ENCODE measurements at regions not wholly inside any gene's neighbourhood (a gene's known extent, or its start where the extent isn't known, plus 50 kb on each side); places are given as distances from the start of the nearest gene placed in this dataset.

DNA sequence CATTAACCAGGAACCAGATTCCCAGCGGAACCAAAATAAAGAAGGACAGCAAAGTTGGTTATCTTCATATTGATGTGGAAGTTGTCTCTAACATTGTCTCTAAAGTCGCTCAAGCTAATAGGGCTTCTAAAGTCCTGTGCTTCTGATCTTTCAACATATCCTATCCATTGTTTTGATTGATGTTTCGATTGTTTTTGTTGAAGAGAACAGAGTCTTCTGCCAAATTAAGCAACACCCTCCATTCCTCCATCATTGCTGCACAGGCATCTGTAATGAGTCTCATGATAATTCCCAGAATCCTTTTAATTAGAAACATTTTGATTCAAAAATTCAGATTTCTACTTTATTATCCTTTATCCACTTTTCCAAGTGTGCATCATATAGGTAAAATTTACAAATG, 71.6 kb upstream of the AVPR1A start:
- H3K4me3 ChIP-seq (ENCODE audit: control insufficient read depth in 2 of 3, extremely low read depth in 1 of 3, insufficient read depth in 2 of 3, low read depth in 1 of 3, low read length in 3 of 3) = no peak overlapping the region
- no peaks in the 10 kb centered on the region for H3K79me2 ChIP-seq (ENCODE audit: control insufficient read depth, insufficient read depth, low read length)
- H3K9ac ChIP-seq (ENCODE audit: control insufficient read depth, extremely low read depth, insufficient read depth, low read length) = no peak overlapping the region
- no peak for DNase-seq (ENCODE audit: low read depth, low spot score)
- H3K4me1 ChIP-seq (ENCODE audit: control insufficient read depth, extremely low read depth, insufficient read depth, low read length) = no peaks in the 10 kb centered on the region
- no peak for FAIRE-seq
- H4K20me1 ChIP-seq (ENCODE audit: control insufficient read depth, extremely low read depth, insufficient read depth, low read length) = no peaks in the 10 kb centered on the region
- no peak overlapping the region for H2AFZ ChIP-seq (ENCODE audit: control insufficient read depth, low read length)
- H3K9me3 ChIP-seq (ENCODE audit: control insufficient read depth, low read depth, low read length) = no peaks in the 10 kb centered on the region
- no peaks in the 10 kb centered on the region for H3K27me3 ChIP-seq (ENCODE audit: control insufficient read depth, extremely low read depth, insufficient read depth, low read length)
- no peak overlapping the region for H3K4me2 ChIP-seq (ENCODE audit: control insufficient read depth, extremely low read depth, insufficient read depth, low read depth, low read length)
- H3K36me3 ChIP-seq (ENCODE audit: control insufficient read depth in 2 of 2, extremely low read depth in 1 of 2, insufficient read depth in 2 of 2, low read length in 2 of 2) = no peaks in the 10 kb centered on the region
- TF ChIP-seq, protein P1, sequence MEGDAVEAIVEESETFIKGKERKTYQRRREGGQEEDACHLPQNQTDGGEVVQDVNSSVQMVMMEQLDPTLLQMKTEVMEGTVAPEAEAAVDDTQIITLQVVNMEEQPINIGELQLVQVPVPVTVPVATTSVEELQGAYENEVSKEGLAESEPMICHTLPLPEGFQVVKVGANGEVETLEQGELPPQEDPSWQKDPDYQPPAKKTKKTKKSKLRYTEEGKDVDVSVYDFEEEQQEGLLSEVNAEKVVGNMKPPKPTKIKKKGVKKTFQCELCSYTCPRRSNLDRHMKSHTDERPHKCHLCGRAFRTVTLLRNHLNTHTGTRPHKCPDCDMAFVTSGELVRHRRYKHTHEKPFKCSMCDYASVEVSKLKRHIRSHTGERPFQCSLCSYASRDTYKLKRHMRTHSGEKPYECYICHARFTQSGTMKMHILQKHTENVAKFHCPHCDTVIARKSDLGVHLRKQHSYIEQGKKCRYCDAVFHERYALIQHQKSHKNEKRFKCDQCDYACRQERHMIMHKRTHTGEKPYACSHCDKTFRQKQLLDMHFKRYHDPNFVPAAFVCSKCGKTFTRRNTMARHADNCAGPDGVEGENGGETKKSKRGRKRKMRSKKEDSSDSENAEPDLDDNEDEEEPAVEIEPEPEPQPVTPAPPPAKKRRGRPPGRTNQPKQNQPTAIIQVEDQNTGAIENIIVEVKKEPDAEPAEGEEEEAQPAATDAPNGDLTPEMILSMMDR (optimal IDR thresholded peaks at IDR 0.05 in 1 of 3, IDR thresholded peaks at IDR 0.05 in 1 of 3, conservative IDR thresholded peaks at IDR 0.05 in 1 of 3; ENCODE audit: extremely low read depth in 1 of 3, insufficient read depth in 2 of 3, low read length in 3 of 3) = no peak
- TF ChIP-seq EZH2 (IDR thresholded peaks at IDR 0.05; ENCODE audit: low read length) = no peak
- no peak overlapping the region for H3K27ac ChIP-seq (ENCODE audit: control insufficient read depth, insufficient read depth, low read length)
- dilution Hi-C loops (cut with MboI; ENCODE audit: extremely low pct_ligation_motif_present, low sequenced_read_pairs) = no loop called here
- H3K9me1 ChIP-seq (ENCODE audit: control insufficient read depth, extremely low read depth, insufficient read depth, low read length) = no peaks in the 10 kb centered on the region

- Histone ChIP-seq H3K27me3 (ENCODE audit: control insufficient read depth, extremely low read depth, insufficient read depth, low read length) (no peaks in the 10 kb centered on the region), H3K9me1 (ENCODE audit: control insufficient read depth, extremely low read depth, insufficient read depth, low read length) (no peaks in the 10 kb centered on the region), H3K4me2 (ENCODE audit: control insufficient read depth, extremely low read depth, insufficient read depth, low read depth, low read length) (no peak overlapping the region), H3K4me1 (ENCODE audit: control insufficient read depth, extremely low read depth, insufficient read depth, low read length) (no peaks in the 10 kb centered on the region), H2AFZ (ENCODE audit: control insufficient read depth, low read length) (no peak overlapping the region), H4K20me1 (ENCODE audit: control insufficient read depth, extremely low read depth, insufficient read depth, low read length) (no peaks in the 10 kb centered on the region), H3K4me3 (ENCODE audit: control insufficient read depth in 2 of 3, extremely low read depth in 1 of 3, insufficient read depth in 2 of 3, low read depth in 1 of 3, low read length in 3 of 3) (no peak overlapping the region), H3K9me3 (ENCODE audit: control insufficient read depth, low read depth, low read length) (no peaks in the 10 kb centered on the region), H3K27ac (ENCODE audit: control insufficient read depth, insufficient read depth, low read length) (no peak overlapping the region), H3K79me2 (ENCODE audit: control insufficient read depth, insufficient read depth, low read length) (no peaks in the 10 kb centered on the region), H3K9ac (ENCODE audit: control insufficient read depth, extremely low read depth, insufficient read depth, low read length) (no peak overlapping the region), H3K36me3 (ENCODE audit: control insufficient read depth in 2 of 2, extremely low read depth in 1 of 2, insufficient read depth in 2 of 2, low read length in 2 of 2) (no peaks in the 10 kb centered on the region)
- TF ChIP-seq EZH2 (IDR thresholded peaks at IDR 0.05; ENCODE audit: low read length) = no peak
- TF ChIP-seq, protein P1 (optimal IDR thresholded peaks at IDR 0.05 in 1 of 3, IDR thresholded peaks at IDR 0.05 in 1 of 3, conservative IDR thresholded peaks at IDR 0.05 in 1 of 3; ENCODE audit: extremely low read depth in 1 of 3, insufficient read depth in 2 of 3, low read length in 3 of 3) = no peak
- FAIRE-seq (no peak), DNase-seq (ENCODE audit: low read depth, low spot score) (no peak)
- dilution Hi-C loops (cut with MboI; ENCODE audit: extremely low pct_ligation_motif_present, low sequenced_read_pairs) = no loop called here
Measured at GRCh38 chr12:63220921-63221320, 69.9 kb upstream of the AVPR1A start.
